ENCODE measurements at regions not wholly inside any gene's neighbourhood (a gene's known extent, or its start where the extent isn't known, plus 50 kb on each side); places are given as distances from the start of the nearest gene placed in this dataset.

- Histone ChIP-seq H3K9me3 (no peaks in the 10 kb centered on the region), H3K27ac (no peak overlapping the region), H3K36me3 (no peaks in the 10 kb centered on the region), H3K27me3 (no peaks in the 10 kb centered on the region), H3K4me1 (no peaks in the 10 kb centered on the region), H3K4me3 (no peak overlapping the region), H3K9ac (ENCODE audit: low read depth in 2 of 2, low read length in 2 of 2) (no peak overlapping the region)
- DNase-seq: no peak
- intact Hi-C loops (cut with DNase I): no loop called here
- TF ChIP-seq CTCF (IDR thresholded peaks at IDR 0.05): no peak
Measured at GRCh38 chr10:63064706-63065105, 68.4 kb upstream of the NRBF2 start.

- Histone ChIP-seq H3K36me3 (no peaks in the 10 kb centered on the region), H3K4me1 (no peaks in the 10 kb centered on the region), H3K9me3 (no peaks in the 10 kb centered on the region), H3K27ac (no peak overlapping the region), H3K9ac (ENCODE audit: low read depth in 2 of 2, low read length in 2 of 2) (no peak overlapping the region), H3K27me3 (no peaks in the 10 kb centered on the region), H3K4me3 (no peak overlapping the region)
- no peak for TF ChIP-seq CTCF (IDR thresholded peaks at IDR 0.05)
- intact Hi-C loops (cut with DNase I): no loop called here
- DNase-seq: no peak
Measured at GRCh38 chr10:63058236-63058635, 74.9 kb upstream of the NRBF2 start.

- Histone ChIP-seq H3K27me3 (no peaks in the 10 kb centered on the region), H3K36me3 (no peaks in the 10 kb centered on the region), H3K9ac (ENCODE audit: low read depth in 2 of 2, low read length in 2 of 2) (no peak overlapping the region), H3K4me3 (no peak overlapping the region), H3K9me3 (no peaks in the 10 kb centered on the region), H3K27ac (no peak overlapping the region), H3K4me1 (no peaks in the 10 kb centered on the region)
- intact Hi-C loops (cut with DNase I): no loop called here
- no peak for TF ChIP-seq CTCF (IDR thresholded peaks at IDR 0.05)
- no peak for DNase-seq
Measured at GRCh38 chr10:63057509-63057908, 75.6 kb upstream of the NRBF2 start.

- Histone ChIP-seq H3K9me3 (no peaks in the 10 kb centered on the region), H3K9ac (ENCODE audit: low read depth in 2 of 2, low read length in 2 of 2) (no peak overlapping the region), H3K27me3 (no peaks in the 10 kb centered on the region), H3K27ac (no peak overlapping the region), H3K4me1 (no peaks in the 10 kb centered on the region), H3K4me3 (no peak overlapping the region), H3K36me3 (no peaks in the 10 kb centered on the region)
- TF ChIP-seq CTCF (IDR thresholded peaks at IDR 0.05): no peak
- intact Hi-C loops (cut with DNase I): no loop called here
- DNase-seq: no peak
Measured at GRCh38 chr10:63055705-63056104, 77.4 kb upstream of the NRBF2 start.

- no peak overlapping the region for H3K4me3 ChIP-seq
- no peaks in the 10 kb centered on the region for H3K36me3 ChIP-seq
- H3K4me1 ChIP-seq: no peaks in the 10 kb centered on the region
- no peak for TF ChIP-seq CTCF (IDR thresholded peaks at IDR 0.05)
- H3K9me3 ChIP-seq: no peaks in the 10 kb centered on the region
- DNase-seq: no peak
- intact Hi-C loops (cut with DNase I): no loop called here
- H3K27ac ChIP-seq: no peak overlapping the region
- no peaks in the 10 kb centered on the region for H3K27me3 ChIP-seq
- H3K9ac ChIP-seq (ENCODE audit: low read depth in 2 of 2, low read length in 2 of 2): no peak overlapping the region
Measured at GRCh38 chr10:63054889-63055611, 78.1 kb upstream of the NRBF2 start.

All from colonic mucosa (tissue), 4 donors.